Inflammatory macrophage treated with lipopolysaccharide for 4 hours (primary cell): ENCODE measurements at regions not wholly inside any gene's neighbourhood (a gene's known extent, or its start where the extent isn't known, plus 50 kb on each side); places are given as distances from the start of the nearest gene placed in this dataset.
"Not testable (repeated sequence)": the region's sequence is repeated elsewhere in the genome, so short reads cannot be mapped to it uniquely, and the experiment has no call there.

Experiments used
- DNase-seq: peaks from one replicate; pipeline ENCODE4 v3.0.0-alpha.2; 2020

DNA sequence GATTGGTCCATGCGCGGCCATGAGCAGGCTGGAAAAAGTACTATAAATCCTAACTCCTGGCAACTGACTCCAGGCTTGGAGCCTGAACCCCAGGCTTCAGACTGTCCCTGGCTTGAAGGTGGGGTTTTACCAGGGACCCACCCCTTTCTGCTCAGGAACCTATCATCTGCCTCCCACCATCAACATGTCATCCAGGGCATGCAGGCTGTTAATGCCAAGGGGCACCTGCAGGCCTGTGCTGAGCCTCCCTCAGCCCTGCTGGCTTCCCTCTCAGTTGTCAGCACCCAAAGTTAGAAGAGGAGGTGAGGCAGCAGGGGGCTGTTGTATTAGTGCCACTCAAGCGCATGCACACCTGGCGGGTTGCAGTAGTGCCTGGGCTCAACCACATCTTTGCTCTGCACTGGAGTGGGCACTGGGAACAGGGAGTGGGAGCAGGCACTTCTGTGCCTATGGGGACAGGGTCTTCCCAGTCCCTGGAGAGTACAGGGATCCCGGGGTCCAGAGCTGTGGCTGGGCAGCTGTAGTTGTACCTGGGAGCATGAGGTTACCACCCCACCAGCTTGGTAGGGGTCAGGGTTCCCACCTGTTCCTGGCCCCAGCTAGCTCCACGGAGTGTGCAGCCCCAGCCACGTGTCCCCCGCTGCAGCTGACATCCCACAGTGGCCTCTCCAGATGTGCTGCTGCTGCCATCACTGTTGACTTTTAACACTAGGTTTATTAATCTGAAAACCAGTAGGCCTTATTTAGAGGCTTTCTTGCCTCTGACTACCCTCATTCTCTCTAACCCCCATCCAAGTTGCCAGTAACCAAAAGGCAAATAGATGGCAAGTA lies 306.2 kb upstream of the RIOK2 start:
- DNase-seq = no peak

DNA sequence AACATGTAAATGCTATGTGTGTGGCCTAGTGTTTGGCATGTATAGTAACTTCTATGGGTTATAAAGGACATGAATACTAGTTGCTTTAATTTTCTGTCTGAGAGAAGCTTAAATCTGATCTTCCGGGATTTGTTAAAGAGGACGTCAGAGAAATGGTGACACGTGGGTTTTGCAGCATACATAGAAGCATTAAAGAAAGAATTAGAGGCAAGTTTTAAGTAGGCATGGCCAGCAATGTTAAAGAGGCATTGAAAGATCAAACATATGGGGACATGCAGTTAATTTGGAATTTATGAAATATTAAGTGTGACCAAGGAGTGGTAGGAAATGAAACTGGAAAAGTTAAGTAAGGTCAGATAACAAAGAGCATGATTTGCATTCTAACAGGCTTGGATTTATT lies 311.4 kb upstream of the RIOK2 start:
- DNase-seq = no peak

DNA sequence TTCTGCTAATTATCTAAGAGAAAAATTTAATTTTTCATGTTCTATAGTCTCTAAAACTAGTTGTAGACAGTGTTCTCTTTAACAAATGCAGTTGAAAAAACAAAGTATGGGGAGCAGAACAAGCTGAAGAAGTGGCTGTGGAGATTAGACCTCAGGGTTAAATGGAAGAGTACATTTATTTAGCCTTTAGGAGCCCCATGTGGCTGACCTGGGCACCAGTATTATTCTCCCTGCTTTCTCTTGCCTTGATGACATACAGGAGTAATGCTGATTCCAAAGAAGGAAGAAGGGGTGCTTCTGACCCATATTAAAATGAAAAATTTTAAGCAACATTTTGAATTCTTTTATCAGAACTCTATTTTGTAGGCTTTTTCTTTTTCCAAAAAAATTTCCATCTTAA lies 312.3 kb upstream of the RIOK2 start:
- no peak for DNase-seq

DNA sequence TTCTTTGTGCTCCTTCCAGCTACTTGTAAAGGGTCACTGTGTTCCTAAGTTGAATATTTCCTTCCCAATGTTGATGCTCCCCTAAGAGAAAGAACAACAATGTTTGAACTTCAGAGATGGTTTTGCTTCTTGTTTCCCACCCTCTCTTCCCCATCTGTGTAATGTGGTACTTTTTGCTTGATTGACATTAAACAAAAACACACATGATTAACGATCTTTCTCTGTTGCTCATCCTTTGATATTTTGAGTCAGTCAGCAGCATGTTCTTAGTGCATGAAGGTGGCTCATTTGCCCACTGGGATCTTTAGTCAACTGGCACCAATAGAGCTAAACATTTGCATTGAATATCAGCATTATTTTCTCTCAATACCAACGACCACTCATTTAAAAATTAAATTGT lies 313.0 kb upstream of the RIOK2 start:
- no peak for DNase-seq

DNA sequence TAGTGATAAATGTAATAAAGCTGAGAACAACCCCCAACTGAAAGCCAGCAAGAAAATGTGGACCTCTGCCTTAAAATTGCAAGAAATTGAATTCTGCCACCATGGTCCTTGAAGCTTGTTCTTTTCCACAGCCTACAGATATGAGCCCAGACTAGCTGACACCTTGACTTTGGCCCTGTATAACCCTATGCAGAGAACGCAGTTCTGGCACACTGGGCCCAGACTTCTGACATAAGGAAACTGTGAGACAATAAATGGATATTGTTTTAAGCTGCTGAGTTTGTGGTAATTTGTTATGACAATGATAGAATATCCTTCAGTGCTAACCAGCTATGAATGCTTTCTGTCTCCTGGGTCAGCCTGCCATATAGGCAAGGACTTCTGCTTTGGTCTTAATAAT lies 315.6 kb upstream of the RIOK2 start:
- DNase-seq = no peak

DNA sequence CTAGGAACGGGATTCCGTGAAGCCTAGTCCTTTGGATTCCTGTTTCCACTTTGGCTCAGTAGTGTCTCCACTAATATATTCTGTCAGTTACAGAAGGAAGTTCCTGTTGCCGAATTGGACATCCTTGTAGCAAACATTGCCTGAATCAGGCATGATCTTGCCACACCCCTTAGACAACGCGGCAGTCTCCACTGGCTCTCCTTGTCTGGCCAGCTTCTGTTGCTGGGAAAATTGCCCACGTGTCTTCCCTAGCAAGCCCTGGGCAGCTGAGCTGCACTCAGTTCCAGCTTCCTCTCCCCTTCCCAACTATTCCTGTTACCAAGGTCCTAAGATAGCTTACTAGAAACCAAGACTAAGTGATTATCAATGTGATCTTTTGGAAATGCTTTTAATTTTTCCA lies 316.6 kb upstream of the RIOK2 start:
- no peak for DNase-seq

DNA sequence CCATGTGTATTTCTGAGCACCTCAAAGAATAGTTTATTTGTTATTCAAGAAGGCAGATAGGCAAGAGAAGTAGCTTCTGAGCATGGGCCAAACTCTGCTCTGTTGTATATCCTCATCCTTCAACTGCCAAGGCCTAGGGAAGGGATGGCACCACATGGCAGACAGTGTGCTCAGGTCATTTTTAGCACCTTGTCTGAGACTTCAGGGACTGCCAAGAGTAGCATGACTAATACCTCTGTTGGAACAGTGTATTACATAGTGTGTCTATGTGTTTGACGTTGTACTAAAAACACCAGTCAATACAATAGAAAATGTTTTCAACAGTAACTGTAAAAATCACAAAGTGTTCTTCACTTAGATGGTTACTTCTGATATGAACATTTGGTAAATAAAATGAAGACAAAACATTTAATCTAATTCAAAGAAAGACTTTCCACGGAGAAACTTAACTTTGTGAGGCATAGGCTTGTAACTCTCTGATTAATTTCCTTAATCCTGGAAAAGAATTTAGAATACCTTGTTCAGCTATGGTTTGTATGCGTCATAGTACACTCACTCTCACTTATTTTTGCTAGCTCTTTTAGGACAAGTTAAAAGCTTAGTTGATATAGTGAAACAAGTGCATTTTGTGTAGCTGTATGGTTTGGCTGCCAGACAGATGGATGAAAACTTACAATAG lies 318.4 kb upstream of the RIOK2 start:
- no peak for DNase-seq

DNA sequence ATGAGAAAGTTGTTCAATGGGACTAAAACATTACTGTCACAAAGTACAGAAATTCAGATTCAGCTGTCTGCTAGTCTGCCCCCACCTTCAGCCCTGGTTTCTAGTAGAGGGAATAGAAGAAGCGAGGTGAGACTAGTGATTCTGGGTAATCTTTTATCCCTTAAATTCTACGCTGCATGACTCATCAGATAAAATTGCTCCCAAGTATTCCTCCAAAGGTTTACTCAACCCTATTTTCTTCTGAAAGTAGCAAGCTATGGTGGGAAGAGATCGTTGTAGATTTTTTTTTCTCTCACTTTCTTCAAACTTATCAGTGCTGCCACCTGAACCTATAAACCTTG lies 318.9 kb upstream of the RIOK2 start:
- no peak for DNase-seq

DNA sequence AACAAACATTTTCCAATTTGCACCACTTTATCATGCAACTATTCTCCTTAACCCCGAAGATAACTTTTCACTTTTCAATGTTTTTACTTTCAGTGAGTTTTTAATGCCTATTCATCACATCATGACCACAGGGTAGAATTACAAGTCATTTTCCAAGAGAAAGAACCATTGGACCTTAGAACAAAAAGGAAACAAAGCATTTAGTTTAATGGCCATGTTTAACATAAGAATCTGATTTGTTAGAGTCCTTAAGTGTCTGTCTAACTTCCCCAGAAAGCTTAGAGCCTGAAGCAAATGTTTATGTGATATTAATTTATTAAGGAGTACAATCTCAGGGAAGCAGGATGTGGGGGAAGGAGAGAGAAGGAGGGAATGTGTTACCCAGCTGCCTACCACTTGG lies 325.8 kb upstream of the RIOK2 start:
- no peak for DNase-seq

DNA sequence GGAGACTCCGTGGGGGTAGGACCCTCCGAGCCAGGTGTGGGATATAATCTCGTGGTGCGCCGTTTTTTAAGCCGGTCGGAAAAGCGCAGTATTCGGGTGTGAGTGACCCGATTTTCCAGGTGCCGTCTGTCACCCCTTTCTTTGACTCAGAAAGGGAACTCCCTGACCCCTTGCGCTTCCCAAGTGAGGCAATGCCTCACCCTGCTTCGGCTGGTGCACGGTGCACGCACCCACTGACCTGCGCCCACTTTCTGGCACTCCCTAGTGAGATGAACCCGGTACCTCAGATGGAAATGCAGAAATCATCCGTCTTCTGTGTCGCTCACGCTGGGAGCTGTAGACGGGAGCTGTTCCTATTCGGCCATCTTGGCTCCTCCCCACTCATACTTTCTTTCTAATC lies 336.5 kb upstream of the RIOK2 start:
- DNase-seq = not testable (repeated sequence)

DNA sequence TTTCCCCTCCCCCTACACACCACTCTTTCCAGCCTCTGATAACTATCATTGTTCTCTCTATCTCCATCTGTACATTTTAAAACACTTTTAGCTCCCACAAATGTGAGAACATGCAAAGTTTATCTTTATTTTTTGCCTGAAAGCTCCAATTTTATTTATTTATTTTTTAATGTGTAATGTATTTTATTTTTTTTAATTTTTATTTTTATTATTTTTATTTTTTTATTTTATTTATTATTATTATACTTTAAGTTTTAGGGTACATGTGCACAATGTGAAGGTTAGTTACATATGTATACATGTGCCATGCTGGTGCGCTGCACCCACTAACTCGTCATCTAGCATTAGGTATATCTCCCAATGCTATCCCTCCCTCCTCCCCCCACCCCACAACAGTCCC lies 340.3 kb upstream of the RIOK2 start:
- DNase-seq = not testable (repeated sequence)

DNA sequence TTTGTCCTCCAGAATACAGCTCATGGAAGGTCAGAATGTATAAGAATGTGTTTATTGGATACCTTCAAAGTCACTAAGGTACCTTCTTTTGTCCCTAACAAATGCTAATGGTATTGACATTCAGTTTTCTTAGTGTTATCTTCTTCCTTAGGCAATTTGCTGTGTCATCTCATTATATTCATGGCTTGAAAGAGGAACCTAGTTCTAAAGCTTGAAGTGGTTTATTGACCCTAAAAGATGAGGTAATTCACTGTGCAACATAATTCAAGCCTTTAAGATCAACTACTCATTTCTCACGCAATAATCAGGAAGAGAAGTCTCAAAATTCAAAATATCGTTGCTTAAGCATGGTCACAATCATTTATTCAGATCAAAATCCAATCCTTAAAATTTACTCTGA lies 342.7 kb upstream of the RIOK2 start:
- DNase-seq = peak; percentile 82

DNA sequence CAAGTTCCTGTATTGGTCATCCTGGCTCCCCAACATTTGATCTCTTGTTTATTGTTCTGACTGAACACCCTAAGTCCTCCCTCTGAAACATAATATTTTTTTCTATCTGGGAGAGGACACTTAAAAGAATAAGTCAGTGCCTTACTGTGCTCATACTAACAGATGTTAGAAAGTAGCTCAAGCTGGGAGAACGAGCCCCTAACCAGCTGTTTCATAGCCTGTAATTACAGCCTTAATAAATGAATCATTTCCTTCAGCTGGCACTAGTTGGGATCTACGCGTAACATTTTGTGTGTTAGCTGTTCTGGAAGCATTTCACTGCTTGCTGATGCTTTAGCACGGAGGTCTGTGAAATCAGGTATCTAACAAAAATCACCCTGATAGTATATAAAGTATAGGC lies 345.9 kb upstream of the RIOK2 start:
- DNase-seq = no peak

DNA sequence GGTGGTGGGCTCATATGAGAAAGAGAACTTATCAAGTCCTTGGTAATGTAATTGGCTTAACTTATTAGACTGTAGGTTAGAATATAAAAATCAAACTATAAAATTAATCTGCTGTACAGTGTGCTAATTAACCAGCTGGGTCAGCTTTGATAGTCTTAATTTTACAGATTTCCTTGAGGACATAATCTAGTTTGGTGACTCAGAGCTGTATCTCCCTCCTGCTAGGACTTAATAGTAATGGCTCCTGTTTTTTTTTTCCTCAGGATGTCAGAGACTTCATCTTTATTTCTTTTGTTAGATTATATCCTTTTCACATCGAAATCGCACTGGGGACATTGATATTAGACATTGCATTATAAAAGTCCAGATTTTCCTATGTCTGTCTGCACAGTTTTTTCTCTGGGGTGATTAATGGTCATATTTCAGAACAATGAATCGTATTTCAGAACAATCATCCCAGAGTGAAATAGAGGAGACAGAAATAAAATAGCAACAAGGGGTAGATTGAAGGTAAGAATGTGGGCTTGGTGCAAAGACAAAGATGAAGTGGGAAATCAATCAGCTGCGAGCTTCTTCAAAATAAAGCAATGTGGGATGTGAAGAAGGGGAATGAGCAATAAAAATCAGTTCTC lies 346.4 kb upstream of the RIOK2 start:
- no peak for DNase-seq

DNA sequence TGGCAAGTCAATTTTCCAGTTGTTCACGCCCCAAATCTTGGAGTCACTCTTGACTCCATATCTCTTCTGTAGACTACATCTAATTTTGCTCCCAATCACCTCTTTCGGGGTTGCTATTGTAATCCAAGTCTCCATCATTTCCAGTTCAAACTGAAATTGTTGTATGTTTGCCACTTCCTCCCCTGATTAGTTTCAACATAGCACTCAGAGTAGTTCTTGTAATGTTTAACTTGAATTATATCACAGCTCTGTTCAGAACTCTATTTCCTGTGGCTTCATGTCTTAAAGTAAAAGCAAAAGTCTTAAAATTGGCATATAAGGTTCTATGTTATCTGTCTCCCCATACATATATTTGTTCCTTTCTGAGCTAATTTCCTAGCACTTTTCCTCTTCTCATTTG lies 348.5 kb upstream of the RIOK2 start:
- peak; percentile 16 for DNase-seq

DNA sequence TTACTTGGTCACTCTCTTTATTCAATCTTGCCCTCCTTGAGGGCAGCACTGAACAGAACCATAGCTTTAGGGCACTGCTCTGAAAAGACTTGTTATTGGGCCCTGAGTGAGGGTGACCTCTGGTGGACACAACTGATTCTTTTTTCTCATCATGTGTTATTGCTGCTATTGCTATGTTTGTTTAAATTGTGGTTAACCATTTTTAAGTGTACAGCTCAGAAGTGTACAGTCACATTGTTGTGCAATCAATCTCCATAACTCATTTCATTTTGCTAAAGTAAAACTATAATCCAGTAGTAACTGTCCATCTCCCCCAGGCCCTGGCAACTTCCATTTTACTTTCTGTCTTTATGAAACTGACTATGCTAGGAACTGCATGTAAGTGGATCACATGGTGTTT lies 351.1 kb upstream of the RIOK2 start:
- DNase-seq = peak; percentile 83

DNA sequence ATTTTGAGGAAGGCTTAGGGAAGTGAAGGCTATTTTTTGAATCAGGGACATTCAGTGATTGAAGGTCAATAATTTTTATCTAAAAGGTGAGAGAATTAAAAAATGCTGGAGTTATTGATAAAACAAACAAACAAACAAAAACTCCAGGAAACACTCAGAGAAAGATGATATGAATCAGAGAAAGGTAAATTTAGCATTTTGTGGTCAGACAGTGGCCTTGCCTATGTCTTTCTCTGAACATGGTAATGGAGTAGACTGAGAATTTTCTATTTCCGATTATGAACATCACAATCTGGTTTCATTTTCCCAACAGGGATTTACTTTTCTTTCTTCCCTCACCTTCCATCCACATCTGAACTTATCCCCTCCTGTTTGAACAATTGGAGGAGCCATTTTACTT lies 353.6 kb upstream of the RIOK2 start:
- DNase-seq = no peak

DNA sequence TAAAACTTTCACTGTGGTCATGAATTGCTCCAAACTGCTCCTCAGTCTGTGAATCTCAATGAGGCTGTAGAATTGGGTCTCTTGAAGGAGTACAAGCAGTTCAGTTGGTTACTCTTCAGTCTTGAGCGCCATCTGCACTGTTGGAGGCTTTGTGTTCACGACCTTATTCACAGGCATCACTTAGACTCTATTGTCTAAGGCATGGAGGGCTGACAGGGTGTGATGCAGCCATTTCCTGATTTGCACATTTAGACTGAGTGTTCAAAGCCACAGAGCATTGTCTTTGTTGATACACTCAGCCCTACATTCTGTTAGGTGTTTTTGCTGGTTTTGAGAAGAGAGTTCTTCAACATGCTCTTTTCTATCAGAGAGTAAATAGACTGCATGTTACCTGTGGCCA lies 355.9 kb upstream of the RIOK2 start:
- DNase-seq = no peak

DNA sequence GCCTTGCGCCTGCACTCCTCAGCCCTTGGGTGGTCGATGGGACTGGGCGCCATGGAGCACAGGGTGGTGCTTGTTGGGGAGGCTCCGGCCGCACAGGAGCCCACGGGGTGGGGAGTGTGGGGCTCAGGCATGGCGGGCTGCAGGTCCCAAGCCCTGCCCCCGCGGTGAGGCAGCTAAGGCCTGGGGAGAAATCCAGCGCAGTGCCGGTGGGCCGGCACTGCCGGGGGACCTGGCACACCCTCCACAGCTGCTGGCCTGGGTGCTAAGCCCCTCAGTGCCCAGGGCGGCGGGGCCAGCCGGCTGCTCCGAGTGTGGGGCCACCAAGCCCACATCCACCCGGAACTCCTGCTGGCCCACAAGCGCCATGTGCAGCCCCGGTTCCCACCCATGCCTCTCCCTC lies 358.8 kb upstream of the RIOK2 start:
- DNase-seq = no peak

DNA sequence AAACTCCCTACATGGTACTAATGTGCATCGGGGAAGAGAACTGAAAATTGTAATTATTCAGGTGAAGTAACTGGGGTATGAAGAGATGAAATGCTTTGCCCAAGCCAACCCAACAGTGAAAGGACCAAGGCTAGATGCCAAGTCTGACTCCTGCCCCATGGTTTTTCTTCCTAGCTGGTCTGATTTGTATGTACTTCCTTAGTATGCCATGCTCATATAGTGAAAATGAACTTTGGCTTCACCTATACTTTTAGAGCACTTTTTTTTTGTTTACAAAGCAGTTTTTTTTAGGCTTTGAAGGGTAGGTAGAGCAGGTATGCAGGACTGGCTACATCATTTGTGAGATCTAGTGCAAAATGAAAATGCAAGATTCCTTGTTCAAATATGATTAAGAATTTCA lies 359.4 kb upstream of the RIOK2 start:
- DNase-seq = no peak

DNA sequence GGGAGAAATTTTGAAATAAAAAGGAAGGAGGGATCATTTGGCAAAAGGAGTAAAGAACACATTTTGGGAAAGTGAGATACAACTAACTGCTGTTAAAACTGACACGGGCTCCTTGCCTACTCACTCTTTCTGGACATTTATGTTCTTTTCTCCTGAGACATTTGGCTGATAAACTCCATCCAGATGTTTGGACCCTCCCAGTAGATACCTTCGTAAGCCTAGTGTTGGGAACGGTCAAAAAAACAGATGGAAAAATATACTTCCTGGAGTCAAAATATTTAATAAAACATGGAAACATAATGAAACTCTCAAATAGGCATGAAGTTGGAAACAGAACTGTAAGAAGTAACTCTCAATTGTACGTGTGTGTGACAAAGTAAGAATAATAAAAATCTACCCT lies 360.1 kb upstream of the RIOK2 start:
- DNase-seq = no peak

DNA sequence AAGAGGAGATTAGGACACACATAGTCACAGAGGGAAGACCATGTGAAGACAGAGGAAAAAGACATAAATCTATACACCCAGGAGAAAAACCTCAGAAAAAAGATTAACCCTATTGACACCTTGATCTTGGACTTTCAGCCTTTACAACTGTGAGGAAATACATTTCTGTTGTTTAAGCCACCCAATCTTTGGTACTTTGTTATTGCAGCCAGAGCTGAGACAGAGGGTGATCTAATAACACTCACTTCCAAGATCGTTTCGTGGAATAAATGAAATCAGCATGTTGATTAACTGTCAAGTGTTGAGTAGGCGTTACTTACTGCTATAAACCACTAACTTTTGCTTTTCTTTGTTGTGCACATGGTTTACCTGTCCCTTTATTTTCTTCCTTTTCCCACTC lies 361.2 kb upstream of the RIOK2 start:
- peak; percentile 6 for DNase-seq

DNA sequence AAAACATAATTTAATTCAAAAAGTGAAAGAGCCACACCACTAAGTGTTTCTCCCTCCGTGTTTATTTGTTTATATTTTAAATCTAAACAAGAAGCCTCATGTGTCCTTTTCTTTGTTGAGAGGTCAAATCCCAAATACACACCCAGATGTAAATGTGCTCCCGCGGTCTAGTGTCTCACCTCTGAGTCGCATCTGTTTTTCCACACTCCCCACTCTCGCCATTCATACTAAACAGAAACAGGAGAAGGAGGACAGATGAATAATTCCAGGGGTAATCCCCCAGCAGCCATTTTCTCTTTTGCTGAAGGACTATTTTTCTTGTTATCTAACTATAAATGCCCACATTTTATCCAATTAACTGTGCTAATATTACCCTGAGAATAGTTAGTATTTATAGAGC lies 361.6 kb upstream of the RIOK2 start:
- DNase-seq = no peak

DNA sequence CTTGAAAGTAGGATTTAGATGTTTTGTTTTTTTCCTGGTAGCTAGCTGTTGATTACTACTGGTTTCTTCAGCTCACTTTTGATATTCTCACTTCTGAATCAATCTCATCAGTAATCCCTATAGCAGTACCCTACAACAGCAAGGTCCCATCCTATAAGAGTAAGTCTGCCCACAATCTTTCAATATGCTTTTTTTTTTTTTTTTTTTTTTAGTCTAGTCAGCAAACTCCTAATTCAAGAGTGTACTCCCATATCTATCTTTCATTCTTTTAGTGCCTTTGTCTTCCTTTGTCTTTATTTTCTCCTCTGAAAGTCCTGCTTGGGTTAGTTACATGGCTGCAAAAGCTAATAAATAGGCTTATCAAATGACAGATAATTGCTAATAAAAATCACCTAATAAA lies 362.4 kb upstream of the RIOK2 start:
- DNase-seq = no peak
